Stimulated activated CD4-positive, alpha-beta T cell treated with anti-CD3 and anti-CD28 coated beads, Interleukin-4, amount 100 ng/mL, for 4 hours (primary cell): ENCODE measurements at regions not wholly inside any gene's neighbourhood (a gene's known extent, or its start where the extent isn't known, plus 50 kb on each side); places are given as distances from the start of the nearest gene placed in this dataset.

Experiments
- DNase-seq, 2 experiments: peaks; one replicate each; pipeline ENCODE4 v3.0.0-alpha.2; 2020

DNA sequence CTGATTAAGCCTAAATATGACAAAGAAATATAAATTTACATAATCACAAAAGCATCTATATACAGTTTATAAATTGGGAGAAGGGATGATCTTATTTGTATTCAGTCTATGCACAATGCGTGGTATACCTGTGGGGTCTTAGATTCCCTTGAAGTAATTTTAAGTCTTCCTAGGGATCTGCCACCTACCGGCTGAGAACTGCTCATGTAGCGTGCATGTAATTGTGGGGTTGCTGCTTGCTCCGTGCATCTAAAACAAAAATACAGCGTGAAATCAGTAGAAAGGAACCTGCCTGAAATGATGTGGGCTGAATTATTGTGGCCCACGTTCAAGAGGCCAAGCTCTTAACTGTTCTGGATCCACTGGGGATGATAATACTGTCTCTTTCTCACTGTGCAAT lies 187.3 kb downstream of the MBOAT1 start:
- no peak for DNase-seq

DNA sequence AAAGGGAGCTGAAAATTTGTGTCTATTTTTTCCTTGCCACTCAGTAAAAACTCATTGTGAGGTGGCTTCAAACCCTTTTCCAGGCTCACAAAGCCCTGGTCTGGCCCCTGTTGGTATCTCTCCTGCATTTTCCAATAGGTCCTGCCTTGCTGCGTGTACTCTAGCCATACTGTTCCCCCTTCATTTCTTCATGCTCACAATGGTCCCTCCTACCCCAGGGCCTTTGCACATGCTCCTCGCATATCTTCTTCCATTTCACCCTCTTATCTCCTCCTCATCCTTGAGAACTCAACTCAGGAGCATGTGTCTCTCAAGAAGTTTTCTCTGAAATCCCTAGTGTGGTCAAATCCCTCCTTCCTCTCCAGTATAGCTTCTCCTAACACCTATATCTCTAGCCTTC lies 186.6 kb downstream of the MBOAT1 start:
- DNase-seq: no peak

DNA sequence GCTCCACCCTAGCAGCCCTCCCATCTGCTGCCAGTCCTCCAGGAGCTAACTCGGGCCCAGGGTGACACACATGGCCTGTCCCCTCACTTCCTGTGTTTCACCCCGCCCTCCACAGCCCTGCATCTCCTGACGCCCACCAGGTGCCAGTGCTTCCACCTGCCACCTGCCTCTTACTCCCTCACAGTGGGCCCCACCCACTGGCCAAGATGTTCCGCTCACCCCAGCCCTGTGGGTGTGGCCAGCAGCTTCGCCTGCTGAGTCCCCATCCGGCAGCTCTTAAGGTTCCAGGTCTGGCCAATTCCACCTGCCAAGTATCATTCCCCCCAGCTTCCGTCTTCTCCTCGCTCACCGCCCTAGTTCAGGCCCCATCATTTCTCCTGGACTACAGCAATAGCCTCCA lies 184.1 kb downstream of the MBOAT1 start:
- DNase-seq: no peak

DNA sequence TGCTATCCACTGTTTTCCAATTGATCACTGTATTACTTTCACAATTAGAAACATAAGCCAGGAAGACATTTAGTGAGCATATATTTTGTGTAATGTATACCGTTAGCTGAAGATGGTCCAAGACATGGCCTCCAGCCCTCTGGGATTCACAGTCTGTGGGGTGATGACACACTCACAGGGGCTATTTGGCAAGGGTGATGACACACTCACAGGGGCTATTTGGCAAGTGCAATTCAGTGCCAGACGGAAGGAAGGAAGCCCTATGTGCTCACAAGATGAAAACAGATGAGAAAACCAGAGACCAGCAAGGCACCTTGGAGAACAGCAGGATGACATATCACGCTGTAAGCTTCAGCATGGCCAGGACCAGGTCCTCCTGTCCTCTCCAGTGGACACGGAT lies 183.7 kb downstream of the MBOAT1 start:
- DNase-seq: no peak

DNA sequence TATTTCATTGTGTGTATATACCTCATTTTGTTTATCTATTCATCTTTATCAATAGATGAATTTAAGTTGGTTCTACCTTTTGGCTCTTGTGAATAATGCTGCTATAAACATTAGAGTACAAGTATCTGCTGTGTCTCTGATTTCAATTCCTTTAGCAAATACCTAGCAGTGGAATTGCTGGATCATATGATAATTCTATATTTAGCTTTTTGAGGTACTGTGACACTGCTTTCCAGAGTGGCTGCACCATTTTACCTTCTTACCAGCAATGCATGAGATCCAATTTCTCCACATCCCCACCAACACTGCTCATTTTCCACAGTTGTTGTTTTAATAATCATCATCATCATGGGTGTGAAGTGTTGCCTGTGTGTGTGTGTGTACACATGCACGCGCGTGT lies 182.3 kb downstream of the MBOAT1 start:
- no peak for DNase-seq

DNA sequence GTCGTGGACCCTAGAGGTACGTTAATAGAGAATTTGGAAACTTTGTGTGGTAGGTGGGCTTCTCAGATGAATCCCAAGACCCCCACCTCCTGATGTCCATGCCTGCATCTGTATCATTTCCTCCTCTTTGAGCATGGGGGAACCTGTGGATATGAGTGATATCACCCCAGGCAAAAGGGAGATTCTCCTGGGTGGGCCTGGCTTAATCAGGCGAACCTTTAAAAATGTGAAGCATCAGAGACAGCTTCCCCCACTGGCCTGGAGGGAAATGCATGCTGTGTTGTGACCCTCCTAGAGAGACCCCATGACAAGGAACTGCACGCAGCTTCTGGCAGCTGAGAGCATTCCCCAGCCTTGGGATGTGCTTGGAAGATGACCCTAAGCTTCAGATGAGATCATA lies 180.9 kb downstream of the MBOAT1 start:
- DNase-seq: no peak

DNA sequence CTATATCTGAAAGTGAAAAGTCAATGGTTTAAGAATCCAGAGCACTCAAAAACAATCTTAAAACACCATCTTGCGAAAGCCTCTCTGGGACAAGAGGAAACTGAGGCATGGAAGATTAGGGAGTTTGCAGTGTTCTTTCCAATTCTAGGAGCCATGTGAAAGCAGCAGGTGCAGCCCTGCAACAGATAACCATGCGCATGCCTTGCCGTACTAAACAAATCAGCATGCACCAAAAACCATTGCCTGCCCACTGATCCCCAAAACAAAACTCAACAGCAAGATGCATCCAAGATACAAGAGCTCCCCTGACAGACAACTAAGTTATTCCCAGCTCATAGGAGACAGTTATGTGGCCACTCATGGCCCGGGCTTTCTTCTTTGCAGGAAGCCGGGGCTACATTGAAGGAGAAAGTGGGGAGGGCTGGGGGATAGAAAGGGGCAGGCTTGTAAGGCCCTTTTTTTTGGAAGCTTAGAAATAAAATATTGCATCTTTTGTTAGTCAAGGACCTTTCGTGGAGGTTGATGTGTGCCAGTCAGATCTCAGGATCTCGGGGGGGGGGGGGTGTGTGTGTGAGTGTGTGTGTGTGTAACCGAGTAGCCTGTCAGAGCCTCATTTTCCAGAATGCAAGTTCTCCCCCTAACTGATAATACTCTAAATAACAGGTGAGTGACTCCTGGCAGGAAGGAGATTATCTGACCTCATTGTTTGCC lies 178.4 kb downstream of the MBOAT1 start:
- DNase-seq: no peak

DNA sequence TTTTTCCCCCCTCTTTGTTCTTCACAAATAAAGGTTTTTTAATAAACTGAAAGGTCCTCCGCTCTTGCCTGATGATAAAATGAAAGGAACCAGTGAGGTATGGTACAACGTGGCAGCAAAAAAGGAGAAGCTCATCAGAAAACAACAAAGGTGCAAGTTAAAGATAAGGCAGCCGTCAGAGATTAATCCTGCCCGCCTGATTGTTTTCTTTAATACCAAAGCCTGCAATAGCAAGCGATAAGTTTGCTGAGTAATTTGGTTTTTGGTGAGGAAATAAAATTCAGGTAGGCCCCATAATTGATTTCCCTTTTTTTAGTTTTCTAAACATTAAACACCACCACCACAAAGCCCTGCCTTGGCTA lies 177.9 kb downstream of the MBOAT1 start:
- DNase-seq: no peak

DNA sequence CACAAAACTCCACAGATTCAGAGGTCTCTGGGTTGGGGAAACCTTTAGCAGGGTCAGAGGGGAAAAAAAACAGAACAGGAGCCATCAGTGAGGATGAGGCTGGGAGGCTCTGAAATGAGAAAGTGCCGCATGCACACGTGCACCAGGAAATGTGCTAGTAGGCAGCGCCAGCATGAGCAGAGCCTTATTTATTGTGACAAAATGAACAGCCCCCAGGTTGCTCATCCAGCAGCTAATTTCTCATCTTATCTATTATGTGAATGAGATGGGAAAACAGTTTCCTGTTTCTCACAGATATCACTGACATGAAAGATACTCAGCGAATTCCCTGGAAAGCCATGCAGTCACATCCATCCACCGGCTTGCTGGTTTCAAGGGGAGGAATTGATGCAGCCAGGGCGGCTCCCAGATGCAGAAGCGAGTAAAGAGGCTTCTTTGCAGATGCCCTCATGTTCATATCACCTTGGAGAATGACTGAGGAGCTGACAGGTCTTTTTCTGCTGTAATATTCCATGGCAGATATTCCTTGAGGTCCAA lies 176.1 kb downstream of the MBOAT1 start:
- no peak for DNase-seq

DNA sequence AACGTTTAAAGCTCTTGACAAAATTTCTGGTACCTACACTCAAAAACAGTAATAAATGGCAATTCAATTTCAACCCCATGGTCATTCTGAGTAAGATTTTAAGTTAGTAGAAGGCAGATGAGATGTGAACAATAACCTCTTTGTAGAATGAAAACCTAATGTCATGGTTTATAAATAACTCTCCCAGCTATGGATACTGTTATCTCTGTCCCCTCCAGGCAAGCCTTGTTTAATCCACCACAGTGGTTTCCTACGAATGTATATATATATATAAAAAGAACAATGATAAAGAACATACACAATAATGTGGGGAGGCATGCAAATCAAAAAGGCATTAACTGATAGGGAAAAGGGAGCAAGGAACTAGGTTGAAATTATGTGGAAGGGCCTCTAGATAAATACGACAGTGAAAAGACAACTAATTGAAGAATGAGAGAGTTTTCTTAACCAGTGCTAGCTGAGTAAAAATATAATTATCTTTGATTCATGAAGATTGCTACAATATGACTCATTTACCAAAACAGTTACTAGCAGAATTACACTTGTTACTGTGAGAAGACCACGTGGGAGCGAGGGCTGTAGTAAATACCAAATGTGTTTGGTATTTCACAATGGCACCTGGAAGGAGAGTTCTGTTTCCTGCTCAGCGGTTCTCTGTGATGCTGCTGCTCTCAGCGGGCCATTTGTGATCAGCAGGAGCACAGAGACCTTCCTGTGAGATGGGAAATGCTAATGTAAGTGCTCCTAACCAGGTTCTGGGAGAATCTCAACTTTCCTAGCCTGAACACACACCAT lies 173.7 kb downstream of the MBOAT1 start:
- no peak for DNase-seq

DNA sequence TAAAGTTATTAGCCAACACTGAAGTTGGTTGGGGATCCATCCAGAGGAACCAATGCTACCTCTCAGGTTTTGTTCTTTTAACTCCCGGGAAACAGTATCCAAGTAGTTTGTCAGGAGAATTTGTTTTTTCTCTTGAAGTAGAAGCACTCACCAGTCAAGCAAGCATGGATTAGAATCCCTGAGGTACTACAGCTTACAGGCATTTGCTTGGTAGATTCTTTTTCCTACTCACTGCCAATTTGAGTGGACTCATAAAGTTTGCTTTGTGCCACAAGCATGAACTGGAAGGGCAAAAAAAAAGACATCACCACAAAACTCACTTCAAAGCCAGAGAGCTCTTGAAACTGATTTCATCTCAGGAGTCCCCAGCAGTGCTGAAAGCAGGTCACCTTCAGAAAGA lies 167.4 kb downstream of the MBOAT1 start:
- no peak for DNase-seq
